Psoas muscle (tissue), 7 donors: ENCODE measurements at regions not wholly inside any gene's neighbourhood (a gene's known extent, or its start where the extent isn't known, plus 50 kb on each side); places are given as distances from the start of the nearest gene placed in this dataset.

Experiments
- ATAC-seq, 4 donors: fragments of 200-7000 bp; cut with Tn5 transposase; one replicate each; pipeline ENCODE4 v1.9.1; 2020; ENCODE audit warnings: moderate library complexity in 3 of 4, mild to moderate bottlenecking in 2 of 4
- DNase-seq, 2 donors: peaks; one replicate each; pipeline ENCODE4 v3.0.0-alpha.2; 2020
- H3K27ac ChIP-seq: fragments of 200-600 bp; one replicate; pipeline ENCODE4 v1.8.0; 2022
- H3K27me3 ChIP-seq, 3 donors: fragments of 200-600 bp in 1 of 3; one replicate each; pipeline versions ENCODE4 v1.6.1 to v1.8.0; 2013 to 2022; ENCODE audit warnings: low read length in 2 of 3, mild to moderate bottlenecking in 2 of 3, moderate library complexity in 1 of 3; ENCODE audit not compliant: insufficient read depth in 3 of 3
- H3K36me3 ChIP-seq, 2 donors: fragments of 200-600 bp in 1 of 2; one replicate each; pipeline versions ENCODE4 v1.6.1 to v1.8.0; 2013 to 2022; ENCODE audit warnings: low read depth in 1 of 2, mild to moderate bottlenecking in 1 of 2, moderate library complexity in 1 of 2; ENCODE audit not compliant: insufficient read depth in 1 of 2
- H3K4me1 ChIP-seq: fragments of 200-600 bp; one replicate; pipeline ENCODE4 v1.8.0; 2022
- H3K4me3 ChIP-seq: fragments of 200-600 bp; one replicate; pipeline ENCODE4 v1.8.0; 2022; ENCODE audit warnings: mild to moderate bottlenecking
- H3K9me3 ChIP-seq: fragments of 200-600 bp; one replicate; pipeline ENCODE4 v1.8.0; 2022
- CTCF ChIP-seq: fragments of 200-600 bp; IDR thresholded peaks from one replicate; pipeline ENCODE4 v1.8.0; 2022; ENCODE audit warnings: antibody characterized with exemption
- WGBS, 3 donors: extraction: QIAGEN DNeasy Blood & Tissue Kit; methylation state at CpG; one replicate each; pipeline versions ENCODE4 v1.1.6 to v1.1.7; 2013; 5-methylcytosine and 5-hydroxymethylcytosine counted together
- intact Hi-C, 2 donors: fragments of 100-400 bp; cut with DNase I; formaldehyde crosslinking; loops; one replicate each; pipeline versions ENCODE4 v1.11.0 to v1.14.2; 2022
- donor health status: healthy with polysubstance abuse.
- donor health status: DM: no; HTN: no; CAD: no; lungs with moderate emphysema.
- donor health status: Bipolar disorder and iron deficiency.
- donor health status: healthy.
- donor health status: DM: yes; HTN: yes; CAD: no.
- donor health status: DM: no; HTN: no; CAD: no.
- donor health status: DM: yes; HTN: yes; CAD: no.

- Histone ChIP-seq H3K27ac (no peak overlapping the region), H3K4me1 (no peaks in the 10 kb centered on the region), H3K36me3 (no peaks in the 10 kb centered on the region), H3K4me3 (no peak overlapping the region), H3K27me3 (no peaks in the 10 kb centered on the region), H3K9me3 (no peaks in the 10 kb centered on the region)
- DNase-seq (no peak), ATAC-seq (no peak)
- 64 to 70% (median 64%) methylated on average over 3 of the region's 3 CpGs for WGBS, 3 donors
- intact Hi-C loops, result no loop called here
- TF ChIP-seq CTCF, result no peak
Observed at GRCh38 chr6:81929828-81930227, 177.3 kb upstream of the TENT5A start.

- H3K36me3 ChIP-seq, result no peaks in the 10 kb centered on the region
- no peak for DNase-seq
- H3K27me3 ChIP-seq, result no peaks in the 10 kb centered on the region
- no peak overlapping the region for H3K27ac ChIP-seq
- no peak overlapping the region for H3K4me3 ChIP-seq
- peaks cover 4% of the 10 kb centered on the region for H3K9me3 ChIP-seq
- no peak for TF ChIP-seq CTCF
- no peak for ATAC-seq
- H3K4me1 ChIP-seq, result no peaks in the 10 kb centered on the region
- intact Hi-C loops, result no loop called here
- WGBS, 3 donors, result 70 to 74% (median 72%) methylated on average over 1 of the region's 1 CpG
Observed at GRCh38 chr6:81925201-81925600, 172.7 kb upstream of the TENT5A start.

GRCh38 chr6:81909981-81910900 is 157.8 kb upstream of the TENT5A start:
- H3K27ac ChIP-seq, result no peak overlapping the region
- H3K4me1 ChIP-seq, result no peaks in the 10 kb centered on the region
- H3K27me3 ChIP-seq, result no peaks in the 10 kb centered on the region
- H3K9me3 ChIP-seq, result no peaks in the 10 kb centered on the region
- no peak for TF ChIP-seq CTCF
- DNase-seq (no peak), ATAC-seq (no peak)
- no peaks in the 10 kb centered on the region for H3K36me3 ChIP-seq
- WGBS, 3 donors, result 66 to 73% (median 72%) methylated on average over 5 of the region's 5 CpGs
- no peak overlapping the region for H3K4me3 ChIP-seq
- intact Hi-C loops, result no loop called here

- intact Hi-C loops, result no loop called here
- Histone ChIP-seq H3K4me1 (no peaks in the 10 kb centered on the region), H3K9me3 (no peaks in the 10 kb centered on the region), H3K27me3 (no peaks in the 10 kb centered on the region), H3K4me3 (no peak overlapping the region), H3K27ac (no peak overlapping the region), H3K36me3 (no peaks in the 10 kb centered on the region)
- no peak for DNase-seq
- WGBS, 3 donors, result 76 to 86% (median 77%) methylated on average over 2 of the region's 2 CpGs
- ATAC-seq, result no peak
- no peak for TF ChIP-seq CTCF
Observed at GRCh38 chr6:81909162-81909561, 156.7 kb upstream of the TENT5A start.
